Renal pelvis (tissue), 1 donor: ENCODE measurements at regions not wholly inside any gene's neighbourhood (a gene's known extent, or its start where the extent isn't known, plus 50 kb on each side); places are given as distances from the start of the nearest gene placed in this dataset.
"Not testable (repeated sequence)": the region's sequence is repeated elsewhere in the genome, so short reads cannot be mapped to it uniquely, and the experiment has no call there.

Experiments
- DNase-seq: peaks from one replicate; pipeline ENCODE4 v3.0.0-alpha.2; 2013

DNA sequence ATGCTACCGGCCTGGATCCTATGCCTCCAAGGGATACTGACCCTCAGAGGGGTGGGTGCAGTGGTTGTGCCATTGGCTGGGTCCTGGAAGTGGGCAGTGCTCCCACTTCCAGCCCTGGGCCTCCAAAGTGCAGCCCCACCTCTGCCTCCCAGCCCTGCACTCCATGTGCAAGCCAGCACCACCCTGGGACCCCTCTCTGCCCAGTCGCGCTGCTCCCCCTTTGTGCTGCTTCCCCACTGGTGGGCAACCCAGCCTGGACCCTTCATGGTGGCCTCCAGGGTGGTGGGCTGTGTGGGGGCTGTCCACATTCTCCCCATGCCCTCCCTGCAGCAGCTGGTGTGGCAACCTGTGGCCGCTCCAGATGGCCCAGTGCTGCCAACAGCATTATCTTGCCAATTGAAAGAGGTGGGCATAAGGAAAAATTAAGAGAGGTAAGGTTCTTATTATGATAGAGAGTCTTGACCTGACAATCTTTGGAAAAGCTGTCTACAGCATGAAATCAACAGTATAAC is 309.7 kb downstream of the GUCY2F start:
- no peak for DNase-seq

- DNase-seq: no peak
Measured at GRCh38 chrX:109155161-109155560, 326.7 kb downstream of the GUCY2F start.

DNA sequence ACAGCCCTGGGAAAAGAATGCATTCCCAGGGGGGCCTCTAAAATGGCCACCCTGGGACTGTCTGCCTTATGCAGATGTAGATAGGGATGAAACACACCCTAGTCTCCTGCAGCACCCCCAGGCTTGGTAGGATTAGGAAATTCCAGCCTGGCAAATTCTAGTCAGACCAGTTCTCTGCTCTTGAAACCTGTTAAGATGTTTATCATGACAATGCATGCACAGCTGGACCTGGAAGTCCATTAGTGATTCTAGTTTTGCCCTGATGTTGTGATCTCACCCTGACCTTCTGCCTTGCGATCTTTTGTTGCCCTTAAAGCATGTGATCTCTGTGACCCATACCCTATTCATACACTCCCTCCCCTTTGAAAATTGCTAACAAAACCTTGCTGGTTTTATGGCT is 337.7 kb downstream of the GUCY2F start:
- not testable (repeated sequence) for DNase-seq

- DNase-seq: no peak
Measured at GRCh38 chrX:109140463-109140862, 341.4 kb downstream of the GUCY2F start.

DNA sequence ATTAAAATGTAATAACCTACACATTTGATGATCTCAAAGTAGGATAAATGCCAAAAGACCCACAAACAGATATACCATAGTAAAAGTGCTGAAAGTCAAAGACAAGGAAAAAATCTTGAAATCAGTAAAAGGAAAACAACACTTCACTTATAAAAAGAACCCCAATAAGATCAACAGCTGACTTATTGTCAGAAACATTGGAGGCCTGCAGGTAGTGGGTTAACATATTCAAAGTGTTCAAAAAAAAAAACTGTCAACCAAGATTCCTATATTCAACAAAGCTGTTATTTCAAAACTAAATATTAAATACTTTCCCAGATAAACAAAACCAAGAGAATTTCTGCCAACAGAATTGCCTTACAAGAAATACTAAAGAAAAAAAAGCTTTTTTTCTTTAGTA is 347.1 kb downstream of the GUCY2F start:
- no peak for DNase-seq

- DNase-seq: no peak
Measured at GRCh38 chrX:109125304-109125703, 356.6 kb downstream of the GUCY2F start.

DNA sequence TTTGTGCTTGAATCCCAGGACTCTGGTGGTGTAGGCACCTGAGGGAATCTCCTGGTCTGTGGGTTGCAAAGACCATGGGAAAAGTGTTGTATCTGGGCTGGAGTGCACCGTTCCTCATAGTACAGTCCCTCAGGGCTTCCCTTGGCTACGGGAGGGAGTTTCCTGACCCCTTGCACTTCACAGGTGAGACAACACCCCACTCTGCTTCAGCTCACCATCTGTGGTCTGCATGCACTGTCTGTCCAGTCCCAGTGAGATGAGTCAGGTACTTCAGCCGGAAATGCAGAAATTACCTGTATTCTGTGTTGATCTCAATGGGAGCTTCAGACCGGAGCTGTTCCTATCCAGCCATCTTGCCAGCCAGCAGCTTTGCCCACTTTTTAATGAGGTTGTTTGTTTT is 353.0 kb upstream of the IRS4 start:
- DNase-seq: no peak

- no peak for DNase-seq
Measured at GRCh38 chrX:109077788-109078187, 341.4 kb upstream of the IRS4 start.

DNA sequence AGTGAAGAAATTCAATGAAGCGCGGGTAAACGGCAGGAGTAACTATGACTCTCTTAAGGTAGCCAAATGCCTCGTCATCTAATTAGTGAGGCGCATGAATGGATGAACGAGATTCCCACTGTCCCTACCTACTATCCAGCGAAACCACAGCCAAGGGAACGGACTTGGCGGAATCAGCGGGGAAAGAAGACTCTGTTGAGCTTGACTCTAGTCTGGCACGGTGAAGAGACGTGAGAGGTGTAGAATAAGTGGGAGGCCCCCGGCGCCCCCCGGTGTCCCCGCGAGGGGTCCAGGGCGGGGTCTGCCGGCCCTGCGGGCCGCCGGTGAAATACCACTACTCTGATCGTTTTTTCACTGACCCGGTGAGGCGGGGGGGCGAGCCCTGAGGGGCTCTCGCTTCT is 317.8 kb upstream of the IRS4 start:
- DNase-seq: peak; percentile 2

DNA sequence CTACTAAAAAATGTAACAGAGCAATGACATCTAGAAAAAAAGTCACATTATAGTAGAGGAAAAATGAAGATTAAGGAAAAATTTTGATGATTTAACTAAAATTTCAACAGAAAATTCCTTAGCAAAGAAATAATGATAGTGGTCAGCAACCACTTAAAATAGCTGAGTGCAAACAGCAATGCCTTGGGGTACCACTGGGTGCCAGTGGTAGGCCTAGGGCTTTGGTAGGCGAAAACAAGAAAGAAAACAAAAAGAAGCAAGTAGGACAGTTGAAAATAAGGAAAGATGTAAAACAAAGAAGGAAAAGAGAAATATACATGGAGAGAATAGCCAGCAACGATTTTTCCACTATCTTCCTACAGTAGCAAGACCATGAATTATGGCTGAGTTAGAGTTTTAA is 313.5 kb upstream of the IRS4 start:
- DNase-seq: no peak

DNA sequence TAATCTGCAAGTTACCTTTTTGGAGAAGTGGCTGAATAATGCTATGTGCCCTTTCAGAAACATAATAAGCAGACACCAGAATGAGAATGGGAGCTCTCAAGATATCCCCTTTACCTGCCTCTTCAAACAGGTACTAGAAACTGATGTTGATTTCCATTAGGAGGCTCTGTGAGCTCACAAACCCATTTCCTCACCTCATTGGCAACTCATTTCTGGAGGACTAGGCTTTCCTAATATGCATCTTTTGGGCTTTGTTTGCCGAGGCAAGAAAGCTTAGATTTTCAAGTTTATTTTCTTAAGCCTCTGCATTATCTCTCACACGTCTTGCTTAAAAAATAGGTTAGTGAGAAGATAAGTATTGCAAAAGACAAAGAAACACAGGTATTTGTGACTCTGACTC is 313.1 kb upstream of the IRS4 start:
- no peak for DNase-seq

- no peak for DNase-seq
Measured at GRCh38 chrX:109040057-109040456, 303.7 kb upstream of the IRS4 start.

DNA sequence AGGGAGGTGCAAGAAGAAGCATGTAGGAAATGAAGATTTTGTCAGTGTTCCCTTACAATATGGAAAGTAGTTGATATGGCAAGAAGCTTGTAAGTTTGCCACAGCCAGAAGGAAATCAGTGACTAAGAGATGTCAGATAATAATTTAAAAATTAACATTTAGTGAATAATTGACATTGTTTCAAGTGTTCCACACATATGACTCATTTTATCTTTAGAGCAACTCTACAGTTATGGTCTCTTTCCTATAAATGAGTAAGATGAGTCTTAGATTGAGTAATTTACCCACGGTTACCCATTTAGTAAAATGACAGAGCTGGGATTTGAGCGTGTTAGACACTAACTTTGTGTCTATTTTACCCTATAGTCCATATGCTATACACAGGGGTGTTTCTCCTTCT is 300.3 kb upstream of the IRS4 start:
- DNase-seq: no peak

DNA sequence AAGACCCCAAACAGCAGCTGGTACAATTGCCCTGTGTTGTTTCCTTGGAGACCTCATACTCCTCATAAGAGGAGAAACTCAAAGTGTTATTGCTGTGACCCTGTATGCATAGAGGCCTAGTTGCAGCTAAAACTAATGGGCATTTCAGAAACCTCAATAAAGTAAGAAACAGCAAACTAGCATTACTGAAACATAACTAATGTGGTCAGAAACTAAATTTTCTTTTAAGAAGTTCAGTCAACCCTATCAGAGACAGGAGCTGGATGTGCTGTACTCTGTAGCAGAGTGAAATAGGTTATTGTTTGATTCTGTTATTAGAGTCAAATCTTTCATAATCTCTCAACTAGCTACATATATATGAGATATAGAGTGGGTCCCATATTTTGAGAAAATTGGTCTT is 257.5 kb upstream of the IRS4 start:
- no peak for DNase-seq

DNA sequence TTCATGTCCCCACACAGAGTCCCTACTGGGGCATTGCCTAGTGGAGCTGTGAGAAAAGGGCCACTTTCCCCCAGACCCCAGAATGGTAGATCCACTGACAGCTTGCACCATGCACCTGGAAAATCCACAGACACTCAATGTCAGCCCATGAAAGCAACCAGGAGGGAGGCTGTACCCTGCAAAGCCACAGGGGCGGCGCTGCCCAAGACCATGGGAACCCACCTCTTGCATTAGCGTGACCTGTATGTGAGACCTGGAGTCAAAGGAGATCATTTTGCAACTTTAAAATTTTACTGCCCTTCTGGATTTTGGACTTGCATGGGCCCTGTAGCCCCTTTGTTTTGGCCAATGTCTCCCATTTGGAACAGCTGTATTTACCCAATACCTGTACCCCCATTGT is 236.5 kb upstream of the IRS4 start:
- DNase-seq: not testable (repeated sequence)

GRCh38 chrX:108947205-108947604 is 210.8 kb upstream of the IRS4 start:
- DNase-seq: no peak

- no peak for DNase-seq
Measured at GRCh38 chrX:108946531-108946930, 210.2 kb upstream of the IRS4 start.

DNA sequence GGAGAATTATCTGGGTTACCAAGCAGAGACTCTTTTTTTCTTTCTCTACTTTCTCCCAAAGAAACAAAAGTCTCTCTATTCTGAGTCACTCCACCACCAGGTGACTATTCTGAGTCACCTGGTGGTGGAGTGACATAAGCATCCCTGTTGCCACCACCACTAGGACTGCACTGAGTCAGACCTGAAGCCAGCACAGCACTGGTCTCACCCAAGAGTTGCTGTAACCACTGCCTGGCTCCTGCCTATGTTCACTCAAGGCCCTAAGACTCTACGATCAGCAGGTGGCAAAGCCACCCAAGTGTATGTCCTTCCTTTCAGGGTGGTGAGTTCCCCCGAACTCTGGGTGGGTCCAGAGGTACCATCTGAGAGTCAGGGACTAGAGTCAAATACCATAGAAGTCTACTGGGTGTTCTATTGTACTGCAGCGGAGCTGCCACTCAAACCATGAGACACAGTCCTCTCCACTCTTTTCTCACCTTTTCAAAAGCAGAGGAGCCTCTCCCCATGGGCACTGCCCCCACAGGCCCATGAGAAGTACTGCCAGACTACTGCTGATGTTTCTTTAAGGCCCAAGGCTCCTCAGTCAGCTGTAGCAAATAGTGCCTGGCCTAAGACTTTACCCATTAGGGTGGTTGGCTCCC is 209.6 kb upstream of the IRS4 start:
- no peak for DNase-seq

GRCh38 chrX:108914791-108915190 is 178.4 kb upstream of the IRS4 start:
- DNase-seq: no peak

GRCh38 chrX:108903831-108904230 is 167.5 kb upstream of the IRS4 start:
- not testable (repeated sequence) for DNase-seq

- DNase-seq: no peak
Measured at GRCh38 chrX:108900333-108900732, 164.0 kb upstream of the IRS4 start.

DNA sequence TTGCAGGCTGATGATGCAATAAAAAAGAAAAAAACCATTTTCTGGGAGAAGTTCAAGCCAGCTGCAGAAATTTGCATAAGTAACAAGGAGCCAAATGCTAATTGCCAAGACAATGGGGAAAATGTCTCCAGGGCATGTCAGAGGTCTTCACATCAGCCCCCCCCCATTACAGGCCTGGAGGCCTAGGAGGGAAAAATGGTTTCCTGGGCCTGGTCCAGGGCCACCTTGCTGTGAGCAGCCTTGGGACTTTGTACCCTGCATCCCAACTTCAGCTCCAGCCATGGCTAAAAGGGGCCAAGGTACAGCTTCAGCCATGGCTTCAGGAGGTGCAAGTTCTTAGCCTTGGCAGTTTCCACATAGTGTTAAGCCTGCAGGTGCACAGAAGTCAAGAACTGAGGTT is 160.0 kb upstream of the IRS4 start:
- not testable (repeated sequence) for DNase-seq

- DNase-seq: no peak
Measured at GRCh38 chrX:108892501-108892900, 156.1 kb upstream of the IRS4 start.

DNA sequence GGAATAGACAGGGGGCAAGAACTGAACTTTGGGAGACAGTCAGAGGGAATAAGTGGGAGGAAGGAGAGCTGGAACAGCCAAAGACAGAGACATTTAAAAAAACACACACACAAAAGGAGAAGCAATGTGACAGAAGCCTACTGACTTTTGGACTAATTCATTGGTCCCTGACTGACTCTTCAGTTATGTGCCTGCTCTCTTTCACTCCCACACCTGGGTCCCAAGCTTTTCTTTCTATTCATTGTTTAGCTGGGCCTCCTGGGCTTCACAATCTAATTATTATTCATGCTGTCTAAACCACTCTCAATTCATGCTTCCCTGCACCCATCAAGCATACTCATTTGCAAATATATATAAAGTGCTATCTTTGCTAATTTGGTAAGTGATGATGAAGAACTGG is 139.2 kb upstream of the IRS4 start:
- no peak for DNase-seq
